ENCODE measurements at regions not wholly inside any gene's neighbourhood (a gene's known extent, or its start where the extent isn't known, plus 50 kb on each side); places are given as distances from the start of the nearest gene placed in this dataset.

DNA sequence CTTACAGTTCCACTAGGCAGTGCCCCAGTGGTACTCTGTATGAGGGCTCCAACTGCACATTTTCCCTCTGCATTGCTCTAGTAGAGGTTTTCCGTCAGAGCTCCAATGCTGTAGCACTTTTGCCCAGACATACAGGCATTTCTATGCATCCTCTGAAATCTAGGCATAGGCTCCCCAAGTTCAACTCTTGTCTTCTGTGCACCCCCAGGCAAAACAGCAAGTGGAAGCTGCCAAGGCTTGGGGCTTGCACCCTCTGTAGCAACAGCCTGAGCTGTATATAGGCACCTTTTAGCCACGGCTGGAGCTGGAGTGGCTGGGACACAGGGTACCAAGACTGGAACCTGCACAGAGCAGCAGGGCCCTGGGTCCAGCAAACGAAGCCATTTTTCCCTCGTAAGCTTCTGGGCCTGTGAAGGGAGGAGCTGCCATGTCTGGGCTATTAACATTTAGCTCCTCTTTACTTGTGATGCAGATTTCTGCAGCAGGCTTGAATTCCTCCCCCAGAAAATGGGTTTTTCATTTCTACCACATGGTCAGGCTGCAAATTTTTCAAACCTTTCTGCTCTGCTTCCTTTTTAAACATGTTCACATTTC lies 596.2 kb upstream of the ADGRB3 start:
- no peaks in the 10 kb centered on the region for H3K9me1 ChIP-seq (replicated peaks; ENCODE audit: control insufficient read depth, extremely low read depth, insufficient read depth, low read length)
- H3K27ac ChIP-seq (ENCODE audit: insufficient read depth, low read depth, low read length), result no peak overlapping the region
- BruUV-seq (replicated peaks), result no TSS peak
- no peak overlapping the region for H3K4me3 ChIP-seq (replicated peaks in 1 of 3; ENCODE audit: insufficient read depth in 1 of 3, low read depth in 1 of 3, low read length in 3 of 3)
- H3K4me1 ChIP-seq (ENCODE audit: control insufficient read depth, extremely low read depth, insufficient read depth, low read length), result no peaks in the 10 kb centered on the region
- TF ChIP-seq POLR2AphosphoS5 (IDR thresholded peaks at IDR 0.05; ENCODE audit: insufficient read depth, low read depth, low read length), result no peak
- TF ChIP-seq, protein P1, sequence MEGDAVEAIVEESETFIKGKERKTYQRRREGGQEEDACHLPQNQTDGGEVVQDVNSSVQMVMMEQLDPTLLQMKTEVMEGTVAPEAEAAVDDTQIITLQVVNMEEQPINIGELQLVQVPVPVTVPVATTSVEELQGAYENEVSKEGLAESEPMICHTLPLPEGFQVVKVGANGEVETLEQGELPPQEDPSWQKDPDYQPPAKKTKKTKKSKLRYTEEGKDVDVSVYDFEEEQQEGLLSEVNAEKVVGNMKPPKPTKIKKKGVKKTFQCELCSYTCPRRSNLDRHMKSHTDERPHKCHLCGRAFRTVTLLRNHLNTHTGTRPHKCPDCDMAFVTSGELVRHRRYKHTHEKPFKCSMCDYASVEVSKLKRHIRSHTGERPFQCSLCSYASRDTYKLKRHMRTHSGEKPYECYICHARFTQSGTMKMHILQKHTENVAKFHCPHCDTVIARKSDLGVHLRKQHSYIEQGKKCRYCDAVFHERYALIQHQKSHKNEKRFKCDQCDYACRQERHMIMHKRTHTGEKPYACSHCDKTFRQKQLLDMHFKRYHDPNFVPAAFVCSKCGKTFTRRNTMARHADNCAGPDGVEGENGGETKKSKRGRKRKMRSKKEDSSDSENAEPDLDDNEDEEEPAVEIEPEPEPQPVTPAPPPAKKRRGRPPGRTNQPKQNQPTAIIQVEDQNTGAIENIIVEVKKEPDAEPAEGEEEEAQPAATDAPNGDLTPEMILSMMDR (IDR thresholded peaks at IDR 0.05; ENCODE audit: extremely low read depth in 1 of 2, insufficient read depth in 1 of 2, low read depth in 1 of 2, low read length in 2 of 2), result no peak
- no peak for TF ChIP-seq GATA2 (IDR thresholded peaks at IDR 0.05; ENCODE audit: insufficient read depth, insufficient read length, low read depth, low read length)
- TF ChIP-seq FOS (IDR thresholded peaks at IDR 0.05; ENCODE audit: borderline replicate concordance, insufficient read depth, low read length), result no peak
- TF ChIP-seq POLR2A (IDR thresholded peaks at IDR 0.05; ENCODE audit: low read depth, low read length), result no peak
- no peak for TF ChIP-seq MYC (IDR thresholded peaks at IDR 0.05; ENCODE audit: low read depth, low read length)
- TF ChIP-seq MAX (IDR thresholded peaks at IDR 0.05; ENCODE audit: insufficient read depth, insufficient read length), result no peak
- no peak for TF ChIP-seq EZH2 (IDR thresholded peaks at IDR 0.05; ENCODE audit: borderline replicate concordance, low read depth, low read length, severe bottlenecking)
- TF ChIP-seq JUN (IDR thresholded peaks at IDR 0.05; ENCODE audit: borderline replicate concordance, insufficient read depth, insufficient read length, low read depth), result no peak
- no peaks in the 10 kb centered on the region for H3K79me2 ChIP-seq (ENCODE audit: control insufficient read depth, insufficient read depth, low read length)
- FAIRE-seq (no peak), DNase-seq (ENCODE audit: low read depth, low spot score) (no peak)
- H3K4me2 ChIP-seq (ENCODE audit: insufficient read depth, low read length), result no peak overlapping the region
- dilution Hi-C loops (cut with MboI; ENCODE audit: extremely low pct_ligation_motif_present, low sequenced_read_pairs), result no loop called here
- ChIA-PET POLR2A (no interaction called here), CTCF (no interaction called here)
- H2AFZ ChIP-seq (ENCODE audit: low read depth, low read length), result no peak overlapping the region
- intact Hi-C loops (cut with micrococcal nuclease), result no loop called here
- no peaks in the 10 kb centered on the region for H3K27me3 ChIP-seq (ENCODE audit: control insufficient read depth in 2 of 2, insufficient read depth in 2 of 2, low read length in 2 of 2)
- peaks cover 2% of the 10 kb centered on the region for H3K9me3 ChIP-seq (replicated peaks; ENCODE audit: control insufficient read depth, insufficient read depth, low read length)
- no peaks in the 10 kb centered on the region for H3K36me3 ChIP-seq (ENCODE audit: control insufficient read depth in 2 of 2, extremely low read depth in 1 of 2, insufficient read depth in 2 of 2, low read length in 2 of 2)
- H4K20me1 ChIP-seq (replicated peaks; ENCODE audit: control insufficient read depth, extremely low read depth, insufficient read depth, low read length), result no peaks in the 10 kb centered on the region
- no peak overlapping the region for H3K9ac ChIP-seq (replicated peaks; ENCODE audit: extremely low read depth, insufficient read depth, low read length)

All from endothelial cell of umbilical vein (primary cell).